ENCODE measurements at regions not wholly inside any gene's neighbourhood (a gene's known extent, or its start where the extent isn't known, plus 50 kb on each side); places are given as distances from the start of the nearest gene placed in this dataset.

- no peak for TF ChIP-seq CTCF (IDR thresholded peaks at IDR 0.05)
- TF ChIP-seq POLR2AphosphoS5 (IDR thresholded peaks at IDR 0.05) = no peak
- TF ChIP-seq POLR2A (IDR thresholded peaks at IDR 0.05) = no peak
These were observed 681.8 kb downstream of the PCDH18 start for GRCh38 chr4:136850446-136850845.
